SJSA1 (cell line): ENCODE measurements at regions not wholly inside any gene's neighbourhood (a gene's known extent, or its start where the extent isn't known, plus 50 kb on each side); places are given as distances from the start of the nearest gene placed in this dataset.
"Not testable (repeated sequence)": the region's sequence is repeated elsewhere in the genome, so short reads cannot be mapped to it uniquely, and the experiment has no call there.

Source experiments
- DNase-seq, 2 experiments: peaks; one replicate each; pipeline ENCODE4 v3.0.0-alpha.2; 2015 to 2020; ENCODE audit warnings: low spot score in 2 of 2, low read depth in 1 of 2
- H3K27ac ChIP-seq: fragments of 250-450 bp; sonication (Bioruptor Pico); 2 replicates; pipeline ENCODE4 v1.5.1; 2020; ENCODE audit warnings: mild to moderate bottlenecking, moderate library complexity
- H3K27me3 ChIP-seq: fragments of 250-450 bp; sonication (Bioruptor Pico); replicated peaks from 2 replicates; pipeline ENCODE4 v1.5.1; 2020; ENCODE audit warnings: mild to moderate bottlenecking, moderate library complexity
- H3K36me3 ChIP-seq: fragments of 250-450 bp; sonication (Bioruptor Pico); 2 replicates; pipeline ENCODE4 v1.5.1; 2020; ENCODE audit warnings: mild to moderate bottlenecking
- H3K4me1 ChIP-seq: fragments of 250-450 bp; sonication (Bioruptor Pico); replicated peaks from 2 replicates; pipeline ENCODE4 v1.6.1; 2021; ENCODE audit warnings: mild to moderate bottlenecking
- H3K4me3 ChIP-seq: fragments of 250-450 bp; sonication (Bioruptor Pico); 2 replicates; pipeline ENCODE4 v1.5.1; 2020; ENCODE audit warnings: mild to moderate bottlenecking
- H3K9me3 ChIP-seq: fragments of 250-450 bp; sonication (Bioruptor Pico); replicated peaks from 2 replicates; pipeline ENCODE4 v1.5.1; 2020; ENCODE audit warnings: mild to moderate bottlenecking

GRCh38 chr14:21902561-21903181, 229.1 kb upstream of the OR4E1 start:
- Histone ChIP-seq H3K4me1 (no peaks in the 10 kb centered on the region), H3K27me3 (no peaks in the 10 kb centered on the region), H3K27ac (no peak overlapping the region), H3K4me3 (no peak overlapping the region), H3K9me3 (no peaks in the 10 kb centered on the region), H3K36me3 (no peaks in the 10 kb centered on the region)
- DNase-seq = no peak

DNA sequence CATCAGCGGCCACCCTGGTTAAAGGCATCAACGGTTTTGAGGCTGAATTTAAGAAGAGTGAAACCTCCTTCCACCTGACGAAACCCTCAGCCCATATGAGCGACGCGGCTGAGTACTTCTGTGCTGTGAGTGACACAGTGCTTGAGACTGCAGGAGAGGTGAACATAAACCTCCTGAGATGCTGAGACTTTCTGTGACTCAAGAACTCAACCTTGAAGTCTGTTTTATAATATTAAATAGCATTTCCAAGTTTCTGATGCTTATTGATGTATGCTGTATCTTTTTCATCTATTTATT, 221.2 kb upstream of the OR4E1 start:
- H3K36me3 ChIP-seq, H3K27ac ChIP-seq, H3K4me1 ChIP-seq, H3K27me3 ChIP-seq, DNase-seq, H3K9me3 ChIP-seq, H3K4me3 ChIP-seq: not testable (repeated sequence)

DNA sequence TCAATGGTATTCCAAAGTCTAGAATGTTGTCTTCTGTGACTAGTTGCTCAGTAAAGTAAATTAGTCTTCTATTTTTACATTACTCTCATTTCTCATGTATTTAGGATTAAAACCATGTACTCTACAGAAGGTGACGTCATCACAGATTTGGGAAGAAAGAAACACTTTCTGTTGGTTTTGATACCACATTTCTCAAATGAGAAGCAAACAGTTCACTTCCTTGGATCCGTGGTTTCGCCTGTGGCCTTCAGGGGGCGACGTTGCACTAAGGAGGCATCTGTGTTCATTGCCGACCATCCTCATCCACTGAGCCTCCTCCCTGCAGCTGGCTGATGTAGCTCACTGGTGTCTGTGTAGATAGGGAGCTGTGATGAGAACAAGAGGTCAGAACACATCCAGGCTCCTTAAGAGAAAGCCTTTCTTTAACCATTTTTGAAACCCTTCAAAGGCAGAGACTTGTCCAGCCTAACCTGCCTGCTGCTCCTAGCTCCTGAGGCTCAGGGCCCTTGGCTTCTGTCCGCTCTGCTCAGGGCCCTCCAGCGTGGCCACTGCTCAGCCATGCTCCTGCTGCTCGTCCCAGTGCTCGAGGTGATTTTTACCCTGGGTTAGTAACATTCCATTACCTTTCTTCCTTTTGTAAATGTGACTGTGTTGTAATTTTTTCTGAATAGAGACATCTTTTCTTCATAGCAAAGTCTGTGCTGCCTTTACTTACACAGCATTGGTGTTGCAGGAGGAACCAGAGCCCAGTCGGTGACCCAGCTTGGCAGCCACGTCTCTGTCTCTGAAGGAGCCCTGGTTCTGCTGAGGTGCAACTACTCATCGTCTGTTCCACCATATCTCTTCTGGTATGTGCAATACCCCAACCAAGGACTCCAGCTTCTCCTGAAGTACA, 220.6 kb upstream of the OR4E1 start:
- Histone ChIP-seq H3K4me1 (no peaks in the 10 kb centered on the region), H3K27me3 (no peaks in the 10 kb centered on the region)

GRCh38 chr14:21891921-21892320, 218.3 kb upstream of the OR4E1 start:
- Histone ChIP-seq H3K9me3 (no peaks in the 10 kb centered on the region), H3K4me1 (no peaks in the 10 kb centered on the region), H3K4me3 (no peak overlapping the region), H3K36me3 (no peaks in the 10 kb centered on the region), H3K27ac (no peak overlapping the region), H3K27me3 (no peaks in the 10 kb centered on the region)
- DNase-seq = no peak

More for the DNA sequence above, 220.6 kb upstream of the OR4E1 start:
- Histone ChIP-seq H3K27ac (no peak overlapping the region), H3K36me3 (no peaks in the 10 kb centered on the region), H3K4me3 (no peak overlapping the region), H3K9me3 (no peaks in the 10 kb centered on the region)
- no peak for DNase-seq

- Histone ChIP-seq H3K27me3 (no peaks in the 10 kb centered on the region; the same call in 1 of the 2 replicates), H3K9me3 (no peaks in the 10 kb centered on the region), H3K4me3 (no peak overlapping the region), H3K27ac (no peak overlapping the region), H3K4me1 (no peaks in the 10 kb centered on the region), H3K36me3 (no peaks in the 10 kb centered on the region)
- DNase-seq = no peak
Measured at GRCh38 chr14:21884995-21885394, 211.4 kb upstream of the OR4E1 start.

DNA sequence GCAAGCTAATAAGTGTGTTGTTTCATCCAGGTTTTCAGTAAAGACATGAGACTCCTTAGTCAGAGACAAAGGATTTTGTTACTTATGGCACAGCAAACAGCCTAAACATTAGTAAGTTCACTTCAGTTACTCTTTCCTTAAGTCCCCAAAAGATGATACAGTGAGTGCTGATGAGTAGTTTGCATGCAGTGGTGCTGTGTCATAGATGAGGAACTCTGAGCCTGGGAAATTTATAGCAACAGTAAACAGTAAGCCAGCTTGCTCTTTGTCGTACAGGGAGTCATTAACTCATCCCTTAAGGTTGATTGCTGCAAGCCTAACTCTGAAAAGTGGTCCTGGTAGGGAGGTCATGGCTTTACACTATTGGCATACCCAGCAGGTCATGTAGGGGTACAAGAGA, 208.6 kb upstream of the OR4E1 start:
- Histone ChIP-seq H3K27ac (no peak overlapping the region), H3K27me3 (no peaks in the 10 kb centered on the region; the same call in 1 of the 2 replicates), H3K36me3 (no peaks in the 10 kb centered on the region), H3K4me1 (no peaks in the 10 kb centered on the region), H3K4me3 (no peak overlapping the region), H3K9me3 (no peaks in the 10 kb centered on the region)
- no peak for DNase-seq

- Histone ChIP-seq H3K27me3 (no peaks in the 10 kb centered on the region; the same call in 1 of the 2 replicates), H3K27ac (no peak overlapping the region), H3K36me3 (no peaks in the 10 kb centered on the region), H3K4me1 (no peaks in the 10 kb centered on the region), H3K9me3 (no peaks in the 10 kb centered on the region), H3K4me3 (no peak overlapping the region)
- DNase-seq = no peak
Measured at GRCh38 chr14:21880918-21881317, 207.3 kb upstream of the OR4E1 start.

DNA sequence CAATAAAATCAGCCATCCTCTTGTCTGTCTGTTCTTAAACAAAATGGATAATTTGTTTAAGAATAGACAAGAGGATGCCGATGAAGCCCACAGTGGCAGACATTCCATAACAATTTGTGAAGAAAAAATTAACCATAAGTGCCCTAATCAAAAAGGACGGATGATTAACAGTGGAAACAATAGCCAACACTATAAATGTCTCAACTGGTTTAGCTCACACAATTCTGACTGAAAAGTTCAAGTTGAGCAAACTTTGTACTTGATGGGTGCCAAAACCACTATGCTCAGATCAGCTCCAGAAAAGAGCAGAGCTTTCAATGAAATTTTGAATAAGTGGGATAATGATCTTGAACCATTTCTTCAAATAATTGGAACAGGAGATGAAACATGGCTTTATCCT, 202.2 kb upstream of the OR4E1 start:
- Histone ChIP-seq H3K36me3 (no peaks in the 10 kb centered on the region), H3K4me1 (no peaks in the 10 kb centered on the region), H3K9me3 (no peaks in the 10 kb centered on the region), H3K4me3 (no peak overlapping the region), H3K27ac (no peak overlapping the region), H3K27me3 (no peaks in the 10 kb centered on the region; the same call in 1 of the 2 replicates)
- no peak for DNase-seq

DNA sequence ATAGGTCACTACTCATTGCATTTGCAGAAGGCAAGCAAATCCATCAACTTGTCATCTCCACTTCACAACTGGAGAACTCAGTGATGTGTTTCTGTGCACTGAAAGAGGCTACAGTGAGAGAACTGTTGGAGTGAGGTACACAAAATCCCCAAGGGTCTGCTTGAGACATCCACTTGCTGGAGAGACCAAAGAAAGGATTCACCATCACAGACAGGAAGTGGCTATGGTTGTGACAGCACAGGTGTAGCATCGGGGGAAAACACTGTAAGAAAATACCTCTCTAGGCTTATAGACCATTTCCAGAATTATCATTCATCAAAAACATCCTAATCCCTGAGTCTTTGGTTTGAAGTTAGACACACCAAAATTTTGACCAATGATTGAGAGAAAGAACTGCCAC, 201.3 kb upstream of the OR4E1 start:
- no peaks in the 10 kb centered on the region for H3K9me3 ChIP-seq
- no peaks in the 10 kb centered on the region for H3K36me3 ChIP-seq
- no peak for DNase-seq
- H3K4me1 ChIP-seq = no peaks in the 10 kb centered on the region
- H3K27me3 ChIP-seq = no peaks in the 10 kb centered on the region; the same call in 1 of the 2 replicates
- no peak overlapping the region for H3K4me3 ChIP-seq
- no peak overlapping the region for H3K27ac ChIP-seq

GRCh38 chr14:21874167-21874566, 200.5 kb upstream of the OR4E1 start:
- Histone ChIP-seq H3K4me1 (no peaks in the 10 kb centered on the region), H3K9me3 (no peaks in the 10 kb centered on the region), H3K36me3 (no peaks in the 10 kb centered on the region), H3K27ac (no peak overlapping the region), H3K4me3 (no peak overlapping the region), H3K27me3 (no peaks in the 10 kb centered on the region; the same call in 1 of the 2 replicates)
- no peak for DNase-seq

DNA sequence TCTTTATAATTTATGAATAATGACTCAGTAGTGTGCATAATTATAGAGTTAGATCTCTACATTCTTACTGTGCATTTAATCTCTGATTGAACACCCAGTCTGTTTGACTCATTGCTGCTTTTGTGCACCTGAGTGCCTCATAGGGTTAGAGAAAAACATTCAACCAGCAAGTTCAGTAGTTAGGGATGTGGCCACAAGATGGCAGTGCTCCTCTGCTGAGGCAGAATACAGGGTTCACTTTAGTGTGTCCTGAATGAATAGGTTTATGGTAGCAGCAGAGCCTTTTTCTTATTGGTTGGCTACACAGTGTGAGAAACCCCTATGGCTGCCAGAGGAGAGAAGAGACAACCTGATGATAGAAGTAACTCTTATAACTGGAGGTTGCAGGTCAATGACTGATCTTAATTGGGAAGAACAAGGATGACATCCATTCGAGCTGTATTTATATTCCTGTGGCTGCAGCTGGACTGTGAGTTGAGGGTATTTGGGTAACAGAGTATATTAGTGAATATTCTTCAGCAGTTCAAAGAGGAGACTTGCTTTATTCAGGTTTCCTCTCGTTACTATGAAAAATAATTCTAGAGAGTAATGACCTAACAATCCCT, 194.9 kb upstream of the OR4E1 start:
- H3K9me3 ChIP-seq = no peaks in the 10 kb centered on the region
- no peaks in the 10 kb centered on the region for H3K27me3 ChIP-seq
- no peak overlapping the region for H3K27ac ChIP-seq
- H3K36me3 ChIP-seq = no peaks in the 10 kb centered on the region
- DNase-seq = peak in 1 of 2 experiments; percentile 8
- H3K4me1 ChIP-seq = no peaks in the 10 kb centered on the region
- no peak overlapping the region for H3K4me3 ChIP-seq

DNA sequence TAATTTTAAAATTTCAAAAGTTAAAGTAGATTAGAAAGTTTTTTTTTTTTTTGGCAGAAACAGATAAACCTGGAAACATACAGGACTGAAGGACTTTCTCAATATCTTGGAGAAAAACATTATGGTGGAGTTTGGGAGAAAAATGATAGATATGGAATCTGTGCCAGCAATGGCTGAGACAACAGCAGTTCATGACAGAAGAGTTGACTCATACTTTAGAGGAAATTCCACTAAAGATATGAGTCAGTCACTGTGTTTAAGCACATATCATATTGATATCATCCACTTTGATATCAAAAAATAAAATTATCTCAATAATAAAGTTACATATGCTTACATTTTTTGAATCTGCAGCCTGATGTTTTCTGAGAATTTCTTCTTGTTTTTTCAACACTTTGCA, 193.9 kb upstream of the OR4E1 start:
- DNase-seq = no peak
- Histone ChIP-seq H3K27ac (no peak overlapping the region), H3K4me3 (no peak overlapping the region), H3K9me3 (no peaks in the 10 kb centered on the region), H3K27me3 (no peaks in the 10 kb centered on the region), H3K36me3 (no peaks in the 10 kb centered on the region), H3K4me1 (no peaks in the 10 kb centered on the region)

DNA sequence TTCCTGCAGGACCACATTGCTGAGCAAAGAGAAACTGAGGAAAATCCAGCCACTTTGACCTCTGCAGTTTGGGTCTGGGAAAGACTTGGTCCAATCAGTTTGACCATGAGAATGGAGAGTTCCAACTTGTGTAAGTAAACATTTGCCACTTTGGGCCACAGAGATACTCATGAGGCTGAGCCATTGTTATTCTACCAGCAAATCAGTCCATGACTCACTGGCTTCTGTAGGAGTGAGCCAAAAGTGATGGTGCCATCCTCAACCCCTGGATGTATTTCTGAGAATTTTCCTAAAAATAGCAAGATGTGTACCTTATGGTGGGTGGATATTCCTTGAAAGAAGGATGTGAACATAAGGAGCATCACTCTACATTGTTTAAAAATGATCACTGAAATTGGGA, 192.9 kb upstream of the OR4E1 start:
- no peak overlapping the region for H3K4me3 ChIP-seq
- H3K4me1 ChIP-seq = no peaks in the 10 kb centered on the region
- no peaks in the 10 kb centered on the region for H3K36me3 ChIP-seq
- no peak overlapping the region for H3K27ac ChIP-seq
- H3K27me3 ChIP-seq = no peaks in the 10 kb centered on the region
- no peak for DNase-seq
- H3K9me3 ChIP-seq = no peaks in the 10 kb centered on the region

- no peak for DNase-seq
- H3K27me3 ChIP-seq = no peaks in the 10 kb centered on the region
- H3K4me1 ChIP-seq = no peaks in the 10 kb centered on the region
- H3K4me3 ChIP-seq = no peak overlapping the region
- H3K36me3 ChIP-seq = no peaks in the 10 kb centered on the region
- no peaks in the 10 kb centered on the region for H3K9me3 ChIP-seq
- H3K27ac ChIP-seq = no peak overlapping the region
Measured at GRCh38 chr14:21863289-21863688, 189.7 kb upstream of the OR4E1 start.
